ENCODE measurements at regions not wholly inside any gene's neighbourhood (a gene's known extent, or its start where the extent isn't known, plus 50 kb on each side); places are given as distances from the start of the nearest gene placed in this dataset.
"Not testable (repeated sequence)": the region's sequence is repeated elsewhere in the genome, so short reads cannot be mapped to it uniquely, and the experiment has no call there.

DNA sequence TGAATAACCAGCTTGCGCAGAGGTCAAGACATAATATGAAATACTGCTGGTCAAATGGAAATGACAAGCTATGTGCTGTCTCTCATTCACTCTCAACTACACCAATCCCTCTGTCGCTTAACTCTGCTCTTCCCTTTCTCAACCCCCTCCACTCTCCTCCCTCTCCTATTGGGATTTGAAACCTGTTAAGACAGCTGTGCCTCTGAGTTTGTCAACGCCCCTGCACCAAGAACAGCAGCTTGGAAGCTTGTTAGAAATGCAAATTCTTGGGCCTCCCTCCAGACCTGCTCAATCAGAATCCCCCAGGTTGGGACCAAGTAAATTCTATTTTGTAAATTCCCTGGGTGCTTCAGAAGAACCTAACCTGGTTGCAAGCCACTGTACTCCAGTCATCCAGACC lies 149.7 kb upstream of the ATP2B2 start:
- peaks cover 68% of the 10 kb centered on the region for H3K27me3 Mint-ChIP-seq (ENCODE audit: low read depth, unreplicated experiment)
- H3K4me1 ChIP-seq (ENCODE audit: insufficient read depth, low read length) = no peaks in the 10 kb centered on the region
- no peak overlapping the region for H3K27ac ChIP-seq (ENCODE audit: low read depth, low read length)
- no peaks in the 10 kb centered on the region for H4K20me1 ChIP-seq (ENCODE audit: insufficient read depth, low read length)
- no peak overlapping the region for H3K4me3 ChIP-seq (ENCODE audit: insufficient read depth, low read depth, low read length)
- no peaks in the 10 kb centered on the region for H3K9me3 ChIP-seq (ENCODE audit: insufficient read depth, low read depth, low read length)
- no peaks in the 10 kb centered on the region for H3K27me3 ChIP-seq (ENCODE audit: insufficient read depth, low read length)
- H3K27ac Mint-ChIP-seq (ENCODE audit: unreplicated experiment) = no peak overlapping the region
- DNase-seq (ENCODE audit: low read depth) (no peak), FAIRE-seq (no peak)
- TF ChIP-seq, protein P1, sequence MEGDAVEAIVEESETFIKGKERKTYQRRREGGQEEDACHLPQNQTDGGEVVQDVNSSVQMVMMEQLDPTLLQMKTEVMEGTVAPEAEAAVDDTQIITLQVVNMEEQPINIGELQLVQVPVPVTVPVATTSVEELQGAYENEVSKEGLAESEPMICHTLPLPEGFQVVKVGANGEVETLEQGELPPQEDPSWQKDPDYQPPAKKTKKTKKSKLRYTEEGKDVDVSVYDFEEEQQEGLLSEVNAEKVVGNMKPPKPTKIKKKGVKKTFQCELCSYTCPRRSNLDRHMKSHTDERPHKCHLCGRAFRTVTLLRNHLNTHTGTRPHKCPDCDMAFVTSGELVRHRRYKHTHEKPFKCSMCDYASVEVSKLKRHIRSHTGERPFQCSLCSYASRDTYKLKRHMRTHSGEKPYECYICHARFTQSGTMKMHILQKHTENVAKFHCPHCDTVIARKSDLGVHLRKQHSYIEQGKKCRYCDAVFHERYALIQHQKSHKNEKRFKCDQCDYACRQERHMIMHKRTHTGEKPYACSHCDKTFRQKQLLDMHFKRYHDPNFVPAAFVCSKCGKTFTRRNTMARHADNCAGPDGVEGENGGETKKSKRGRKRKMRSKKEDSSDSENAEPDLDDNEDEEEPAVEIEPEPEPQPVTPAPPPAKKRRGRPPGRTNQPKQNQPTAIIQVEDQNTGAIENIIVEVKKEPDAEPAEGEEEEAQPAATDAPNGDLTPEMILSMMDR (IDR thresholded peaks at IDR 0.05; ENCODE audit: insufficient read depth, low read depth, low read length) = no peak
- no peak for TF ChIP-seq EZH2 (IDR thresholded peaks at IDR 0.05; ENCODE audit: insufficient read depth, low read length)
- no peak overlapping the region for H3K4me2 ChIP-seq (ENCODE audit: low read length)
- H3K36me3 ChIP-seq (ENCODE audit: insufficient read depth, low read length) = no peaks in the 10 kb centered on the region
- H2AFZ ChIP-seq (ENCODE audit: low read depth, low read length) = no peak overlapping the region
- H3K9me3 Mint-ChIP-seq (ENCODE audit: unreplicated experiment) = peaks cover 11% of the 10 kb centered on the region
- H3K9ac ChIP-seq (ENCODE audit: low read length) = no peak overlapping the region
- no peaks in the 10 kb centered on the region for H3K79me2 ChIP-seq (ENCODE audit: insufficient read depth, low read length)
- no peaks in the 10 kb centered on the region for H3K4me1 Mint-ChIP-seq (ENCODE audit: low read depth, unreplicated experiment)
- H3K4me3 Mint-ChIP-seq (ENCODE audit: unreplicated experiment) = no peak overlapping the region
- H3K36me3 Mint-ChIP-seq (ENCODE audit: low read depth, unreplicated experiment) = no peaks in the 10 kb centered on the region

DNA sequence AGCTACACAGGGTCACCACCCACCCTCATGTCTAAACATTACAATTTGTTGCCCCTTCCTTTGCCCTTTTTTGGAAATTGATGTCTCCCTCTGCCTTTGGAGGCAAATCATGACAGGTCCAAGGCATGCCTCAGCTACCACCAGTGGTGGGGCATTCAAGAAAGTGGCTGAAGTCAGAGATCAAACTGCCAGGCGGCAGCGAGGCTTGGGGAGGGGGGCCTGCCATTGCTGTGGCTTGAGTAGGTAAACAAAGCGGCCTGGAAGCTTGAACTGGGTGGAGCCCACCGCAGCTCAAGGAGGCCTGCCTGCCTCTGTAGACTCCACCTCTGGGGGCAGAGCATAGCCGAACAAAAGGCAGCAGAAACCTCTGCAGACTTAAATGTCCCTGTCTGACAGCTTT lies 152.0 kb upstream of the ATP2B2 start:
- H3K27ac ChIP-seq (ENCODE audit: low read depth, low read length); FAIRE-seq; DNase-seq (ENCODE audit: low read depth); H3K36me3 Mint-ChIP-seq (ENCODE audit: low read depth, unreplicated experiment); H3K9me3 ChIP-seq (ENCODE audit: insufficient read depth, low read depth, low read length); H3K4me3 Mint-ChIP-seq (ENCODE audit: unreplicated experiment); H3K36me3 ChIP-seq (ENCODE audit: insufficient read depth, low read length); H3K4me1 ChIP-seq (ENCODE audit: insufficient read depth, low read length); H2AFZ ChIP-seq (ENCODE audit: low read depth, low read length); H3K4me3 ChIP-seq (ENCODE audit: insufficient read depth, low read depth, low read length); H3K4me1 Mint-ChIP-seq (ENCODE audit: low read depth, unreplicated experiment); H4K20me1 ChIP-seq (ENCODE audit: insufficient read depth, low read length); H3K27ac Mint-ChIP-seq (ENCODE audit: unreplicated experiment); H3K4me2 ChIP-seq (ENCODE audit: low read length); H3K9ac ChIP-seq (ENCODE audit: low read length); H3K27me3 ChIP-seq (ENCODE audit: insufficient read depth, low read length); H3K79me2 ChIP-seq (ENCODE audit: insufficient read depth, low read length): not testable (repeated sequence)
- H3K27me3 Mint-ChIP-seq (ENCODE audit: low read depth, unreplicated experiment) = peaks cover 70% of the 10 kb centered on the region
- peaks cover 11% of the 10 kb centered on the region for H3K9me3 Mint-ChIP-seq (ENCODE audit: unreplicated experiment)

DNA sequence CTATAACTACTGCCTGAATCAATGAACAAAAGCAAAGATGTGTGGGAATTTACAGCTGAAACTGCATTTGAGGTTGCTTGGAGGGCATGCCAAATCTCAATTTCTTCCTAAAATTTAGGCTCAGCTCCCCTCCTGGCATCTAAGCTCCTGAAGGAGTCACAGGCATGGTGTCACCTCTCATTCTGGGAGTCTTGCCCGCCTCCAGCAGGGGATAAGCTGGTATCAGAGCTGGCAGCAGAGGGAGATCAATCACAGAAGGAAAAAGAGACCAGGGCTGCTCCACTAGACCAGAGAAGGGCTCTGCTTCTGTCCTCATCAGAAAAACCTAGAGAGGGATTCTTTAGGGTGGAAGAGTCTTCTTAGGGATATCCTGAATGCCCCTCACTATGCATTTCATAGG lies 150.4 kb upstream of the SLC6A11 start:
- H3K9me3 Mint-ChIP-seq (ENCODE audit: unreplicated experiment) = peaks cover 1% of the 10 kb centered on the region
- no peak overlapping the region for H3K4me2 ChIP-seq (ENCODE audit: low read length)
- no peaks in the 10 kb centered on the region for H3K4me1 ChIP-seq (ENCODE audit: insufficient read depth, low read length)
- peaks cover 69% of the 10 kb centered on the region for H3K27me3 Mint-ChIP-seq (ENCODE audit: low read depth, unreplicated experiment)
- no peak overlapping the region for H2AFZ ChIP-seq (ENCODE audit: low read depth, low read length)
- H3K4me3 Mint-ChIP-seq (ENCODE audit: unreplicated experiment) = no peak overlapping the region
- no peaks in the 10 kb centered on the region for H3K79me2 ChIP-seq (ENCODE audit: insufficient read depth, low read length)
- no peak overlapping the region for H3K4me3 ChIP-seq (ENCODE audit: insufficient read depth, low read depth, low read length)
- FAIRE-seq = no peak
- no peak for DNase-seq (ENCODE audit: low read depth)
- H3K27ac ChIP-seq (ENCODE audit: low read depth, low read length) = no peak overlapping the region
- no peak overlapping the region for H3K9ac ChIP-seq (ENCODE audit: low read length)
- H3K9me3 ChIP-seq (ENCODE audit: insufficient read depth, low read depth, low read length) = no peaks in the 10 kb centered on the region
- H3K27me3 ChIP-seq (ENCODE audit: insufficient read depth, low read length) = peaks cover 26% of the 10 kb centered on the region
- H3K4me1 Mint-ChIP-seq (ENCODE audit: low read depth, unreplicated experiment) = peaks cover 2% of the 10 kb centered on the region
- H3K36me3 ChIP-seq (ENCODE audit: insufficient read depth, low read length) = no peaks in the 10 kb centered on the region
- H4K20me1 ChIP-seq (ENCODE audit: insufficient read depth, low read length) = no peaks in the 10 kb centered on the region
- no peaks in the 10 kb centered on the region for H3K36me3 Mint-ChIP-seq (ENCODE audit: low read depth, unreplicated experiment)
- TF ChIP-seq, protein P1 (IDR thresholded peaks at IDR 0.05; ENCODE audit: insufficient read depth, low read depth, low read length) = no peak
- TF ChIP-seq EZH2 (IDR thresholded peaks at IDR 0.05; ENCODE audit: insufficient read depth, low read length) = no peak
- no peak overlapping the region for H3K27ac Mint-ChIP-seq (ENCODE audit: unreplicated experiment)

All from astrocyte (in vitro differentiated cells and primary cell).